Caco-2 (cell line): ENCODE measurements at regions not wholly inside any gene's neighbourhood (a gene's known extent, or its start where the extent isn't known, plus 50 kb on each side); places are given as distances from the start of the nearest gene placed in this dataset.

ENCODE experiments used
- BruUV-seq: library from RNA; stranded (reverse); fragments of 400-500 nt; replicated peaks from 2 replicates; lab custom pipeline; 2021; lab: Mats Ljungman, UMichigan
- CTCF ChIA-PET: fragments of 300-600 bp; sonication (Branson Sonifier 250); formaldehyde crosslinking; loops from one replicate; lab custom pipeline; 2022; ENCODE audit warnings: antibody characterized with exemption; lab: Charles Lee
- POLR2A ChIA-PET: fragments of 300-600 bp; sonication (Branson Sonifier 250); formaldehyde crosslinking; loops from one replicate; lab custom pipeline; 2022; ENCODE audit warnings: antibody characterized with exemption; lab: Charles Lee
- DNase-seq, 2 experiments: peaks; one replicate each; pipeline versions ENCODE4 v3.0.0 to v3.0.0-alpha.2; 2020 to 2022
- H3K27me3 ChIP-seq: replicated peaks from 2 replicates; pipeline ENCODE4 v1.6.0; 2011; ENCODE audit warnings: low read length; ENCODE audit not compliant: control insufficient read depth, insufficient read depth
- H3K36me3 ChIP-seq: 2 replicates; pipeline ENCODE4 v1.5.1; 2011; ENCODE audit warnings: low read length; ENCODE audit not compliant: control insufficient read depth, insufficient read depth
- H3K4me1 ChIP-seq: fragments of 250-450 bp; sonication (Bioruptor Pico); 2 replicates; pipeline ENCODE4 v1.5.1; 2020; ENCODE audit warnings: mild to moderate bottlenecking
- H3K4me3 ChIP-seq: 2 replicates; pipeline ENCODE4 v1.5.1; 2011; ENCODE audit warnings: low read depth, mild to moderate bottlenecking, control low read depth, low read length
- H3K9me3 ChIP-seq: fragments of 250-450 bp; sonication (Bioruptor Pico); 2 replicates; pipeline ENCODE4 v1.5.1; 2020; ENCODE audit warnings: mild to moderate bottlenecking, moderate library complexity
- H3K27ac Mint-ChIP-seq: one replicate; pipeline ENCODE4 v1.8.0; 2022; ENCODE audit warnings: mixed read lengths; ENCODE audit not compliant: unreplicated experiment
- H3K27me3 Mint-ChIP-seq: one replicate; pipeline ENCODE4 v1.8.0; 2022; ENCODE audit warnings: mixed read lengths; ENCODE audit not compliant: insufficient read depth, unreplicated experiment
- H3K36me3 Mint-ChIP-seq: one replicate; pipeline ENCODE4 v1.8.0; 2022; ENCODE audit warnings: mild to moderate bottlenecking, mixed read lengths; ENCODE audit not compliant: insufficient read depth, unreplicated experiment
- H3K4me1 Mint-ChIP-seq: one replicate; pipeline ENCODE4 v1.8.0; 2022; ENCODE audit warnings: low read depth, mixed read lengths; ENCODE audit not compliant: unreplicated experiment
- H3K4me3 Mint-ChIP-seq: one replicate; pipeline ENCODE4 v1.8.0; 2022; ENCODE audit warnings: mild to moderate bottlenecking, moderate library complexity, mixed read lengths; ENCODE audit not compliant: unreplicated experiment
- H3K9me3 Mint-ChIP-seq: one replicate; pipeline ENCODE4 v1.8.0; 2022; ENCODE audit warnings: mixed read lengths; ENCODE audit not compliant: unreplicated experiment
- CTCF ChIP-seq, 2 experiments: fragments of 200-600 bp in 1 of 2; IDR thresholded peaks; 1 replicate in 1 of 2; 2 replicates in 1 of 2; pipeline versions ENCODE4 v1.5.1 to v1.8.0; 2011 to 2022; ENCODE audit warnings: antibody characterized with exemption in 1 of 2, control low read depth in 1 of 2, inconsistent platforms in 1 of 2, low read depth in 1 of 2, low read length in 1 of 2, mild to moderate bottlenecking in 1 of 2, moderate library complexity in 1 of 2; ENCODE audit not compliant: insufficient read depth in 1 of 2, severe bottlenecking in 1 of 2, unreplicated experiment in 1 of 2
- intact Hi-C: fragments of 100-400 bp; cut with micrococcal nuclease; formaldehyde crosslinking; loops from one replicate; pipeline ENCODE4 v1.10.0; 2022; ENCODE audit not compliant: unreplicated experiment

- intact Hi-C loops, result no loop called here
- H3K4me1 Mint-ChIP-seq, result no peaks in the 10 kb centered on the region
- H3K27me3 Mint-ChIP-seq, result no peaks in the 10 kb centered on the region
- H3K27me3 ChIP-seq, result no peaks in the 10 kb centered on the region; the same call in 1 of the 2 replicates
- no peaks in the 10 kb centered on the region for H3K4me1 ChIP-seq
- H3K4me3 ChIP-seq, result no peak overlapping the region
- TF ChIP-seq CTCF (IDR thresholded peaks at IDR 0.05; ENCODE audit: insufficient read depth in 1 of 2, low read depth in 1 of 2, low read length in 1 of 2, severe bottlenecking in 1 of 2, unreplicated experiment in 1 of 2), result no peak
- ChIA-PET POLR2A (no interaction called here), CTCF (no interaction called here)
- no peak overlapping the region for H3K4me3 Mint-ChIP-seq
- BruUV-seq, result no TSS peak
- no peaks in the 10 kb centered on the region for H3K36me3 ChIP-seq
- H3K36me3 Mint-ChIP-seq, result no peaks in the 10 kb centered on the region
- DNase-seq, result no peak
- H3K27ac Mint-ChIP-seq, result no peak overlapping the region
- no peaks in the 10 kb centered on the region for H3K9me3 Mint-ChIP-seq
- H3K9me3 ChIP-seq, result no peaks in the 10 kb centered on the region
Observed at GRCh38 chr2:238638982-238639628, 208.8 kb upstream of the TWIST2 start.

DNA sequence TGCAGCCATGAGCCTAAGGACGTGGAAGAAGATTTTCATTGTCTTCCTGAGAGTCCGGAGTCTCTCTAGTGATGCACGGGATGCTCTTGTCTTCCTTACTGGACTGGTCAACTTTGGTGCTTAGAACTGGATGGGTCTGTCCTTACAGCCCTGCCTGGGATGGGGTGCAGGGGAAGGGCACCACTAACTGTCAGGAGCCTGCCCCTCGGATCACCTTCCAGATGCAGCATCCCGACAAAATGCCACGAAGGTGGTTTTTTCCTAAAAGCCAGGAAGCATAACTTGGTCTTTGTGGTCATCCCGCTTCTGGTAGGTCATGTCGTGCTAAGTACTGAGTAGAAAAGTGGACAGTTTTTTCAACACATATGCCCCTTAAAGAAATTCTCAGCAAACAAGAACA lies 207.4 kb upstream of the TWIST2 start:
- no peaks in the 10 kb centered on the region for H3K4me1 ChIP-seq
- no peak overlapping the region for H3K4me3 ChIP-seq
- no peaks in the 10 kb centered on the region for H3K36me3 Mint-ChIP-seq
- BruUV-seq, result no TSS peak
- H3K27me3 ChIP-seq, result no peaks in the 10 kb centered on the region; the same call in 1 of the 2 replicates
- ChIA-PET CTCF (no interaction called here), POLR2A (no interaction called here)
- no peak for DNase-seq
- H3K4me1 Mint-ChIP-seq, result no peaks in the 10 kb centered on the region
- H3K27ac Mint-ChIP-seq, result no peak overlapping the region
- no peaks in the 10 kb centered on the region for H3K9me3 Mint-ChIP-seq
- H3K36me3 ChIP-seq, result no peaks in the 10 kb centered on the region
- H3K9me3 ChIP-seq, result no peaks in the 10 kb centered on the region
- H3K4me3 Mint-ChIP-seq, result no peak overlapping the region
- TF ChIP-seq CTCF (IDR thresholded peaks at IDR 0.05; ENCODE audit: insufficient read depth in 1 of 2, low read depth in 1 of 2, low read length in 1 of 2, severe bottlenecking in 1 of 2, unreplicated experiment in 1 of 2), result no peak
- no peaks in the 10 kb centered on the region for H3K27me3 Mint-ChIP-seq
- intact Hi-C loops, result no loop called here

GRCh38 chr2:238642973-238643372 lies 204.9 kb upstream of the TWIST2 start:
- POLR2A ChIA-PET, result no interaction called here
- Mint-ChIP-seq H3K9me3 (no peaks in the 10 kb centered on the region), H3K4me3 (no peak overlapping the region), H3K36me3 (no peaks in the 10 kb centered on the region), H3K27ac (no peak overlapping the region), H3K4me1 (no peaks in the 10 kb centered on the region), H3K27me3 (no peaks in the 10 kb centered on the region)
- TF ChIP-seq CTCF (IDR thresholded peaks at IDR 0.05; ENCODE audit: insufficient read depth in 1 of 2, low read depth in 1 of 2, low read length in 1 of 2, severe bottlenecking in 1 of 2, unreplicated experiment in 1 of 2), result no peak
- CTCF ChIA-PET, result no interaction called here
- intact Hi-C loops, result no loop called here
- Histone ChIP-seq H3K4me1 (no peaks in the 10 kb centered on the region), H3K9me3 (no peaks in the 10 kb centered on the region), H3K36me3 (no peaks in the 10 kb centered on the region), H3K4me3 (no peak overlapping the region), H3K27me3 (no peaks in the 10 kb centered on the region; the same call in 1 of the 2 replicates)
- no TSS peak for BruUV-seq
- no peak for DNase-seq
